GM23248 (cell line): ENCODE measurements at regions not wholly inside any gene's neighbourhood (a gene's known extent, or its start where the extent isn't known, plus 50 kb on each side); places are given as distances from the start of the nearest gene placed in this dataset.

Source experiments
- DNase-seq: peaks from one replicate; pipeline ENCODE4 v3.0.0-alpha.2; 2015
- H2AFZ ChIP-seq: fragments of 200-600 bp; sonication (generic); 2 replicates; pipeline ENCODE4 v1.6.1; 2016; ENCODE audit warnings: antibody characterized with exemption
- H3F3A ChIP-seq: fragments of 200-600 bp; sonication (generic); 2 replicates; pipeline ENCODE4 v1.6.1; 2016; ENCODE audit warnings: mild to moderate bottlenecking, antibody characterized with exemption, mixed run types; ENCODE audit not compliant: insufficient read depth
- H3K27ac ChIP-seq: fragments of 200-600 bp; sonication (generic); 2 replicates; pipeline ENCODE4 v1.5.1; 2016; ENCODE audit warnings: mild to moderate bottlenecking
- H3K27me3 ChIP-seq: fragments of 200-600 bp; sonication (generic); replicated peaks from 2 replicates; pipeline ENCODE4 v1.6.1; 2016; ENCODE audit warnings: mild to moderate bottlenecking; ENCODE audit not compliant: insufficient read depth
- H3K36me3 ChIP-seq: fragments of 200-600 bp; sonication (generic); 2 replicates; pipeline ENCODE4 v1.6.1; 2016; ENCODE audit warnings: low read depth, mild to moderate bottlenecking
- H3K4me1 ChIP-seq: fragments of 200-600 bp; sonication (generic); 2 replicates; pipeline ENCODE4 v1.6.1; 2016; ENCODE audit warnings: mild to moderate bottlenecking; ENCODE audit not compliant: insufficient read depth
- H3K4me2 ChIP-seq: fragments of 200-600 bp; sonication (generic); one replicate; pipeline ENCODE4 v1.6.1; 2016; ENCODE audit warnings: mild to moderate bottlenecking; ENCODE audit not compliant: unreplicated experiment
- H3K4me3 ChIP-seq: fragments of 200-600 bp; sonication (generic); 2 replicates; pipeline ENCODE4 v1.5.1; 2016; ENCODE audit warnings: mild to moderate bottlenecking
- H3K79me2 ChIP-seq: fragments of 200-600 bp; sonication (generic); 2 replicates; pipeline ENCODE4 v1.6.1; 2016; ENCODE audit warnings: mild to moderate bottlenecking; ENCODE audit not compliant: insufficient read depth
- H3K9ac ChIP-seq: fragments of 200-600 bp; sonication (generic); 2 replicates; pipeline ENCODE4 v1.6.1; 2016; ENCODE audit warnings: mild to moderate bottlenecking
- H3K9me2 ChIP-seq: fragments of 200-600 bp; sonication (generic); 2 replicates; pipeline ENCODE4 v1.6.1; 2016; ENCODE audit warnings: mixed run types, mild to moderate bottlenecking, moderate library complexity; ENCODE audit not compliant: insufficient read depth
- H3K9me3 ChIP-seq: fragments of 200-600 bp; sonication (generic); one replicate; pipeline ENCODE4 v1.6.1; 2017; ENCODE audit warnings: low read depth
- H4K20me1 ChIP-seq: fragments of 200-600 bp; sonication (generic); 2 replicates; pipeline ENCODE4 v1.6.0; 2016; ENCODE audit not compliant: insufficient read depth
- EZH2 ChIP-seq: fragments of 200-600 bp; sonication (generic); IDR thresholded peaks from 2 replicates; pipeline ENCODE4 v1.6.1; 2018; ENCODE audit warnings: antibody characterized with exemption, mild to moderate bottlenecking; ENCODE audit not compliant: insufficient read depth, poor library complexity, severe bottlenecking
- EZH2phosphoT487 ChIP-seq: fragments of 200-600 bp; sonication (generic); IDR thresholded peaks from 2 replicates; pipeline ENCODE4 v1.6.1; 2018; ENCODE audit warnings: antibody characterized with exemption, moderate library complexity, mild to moderate bottlenecking, low read depth; ENCODE audit not compliant: insufficient read depth
- WGBS, 2 experiments: methylation state at CpG; one replicate each; pipeline ENCODE4 v1.1.6; 2015 to 2017; ENCODE audit warnings: low lambda C conversion rate in 2 of 2, low coverage in 1 of 2; ENCODE audit errors: missing lambda C conversion rate in 2 of 2; 5-methylcytosine and 5-hydroxymethylcytosine counted together
- in situ Hi-C: fragments of 300-500 bp; cut with MboI; formaldehyde crosslinking; loops from 2 replicates; pipeline ENCODE4 v1.15.0; 2020

- in situ Hi-C loops = no loop called here
- H2AFZ ChIP-seq = no peak overlapping the region
- H3K4me1 ChIP-seq = no peaks in the 10 kb centered on the region
- H4K20me1 ChIP-seq = no peaks in the 10 kb centered on the region
- no peaks in the 10 kb centered on the region for H3K27me3 ChIP-seq
- H3F3A ChIP-seq = no peaks in the 10 kb centered on the region
- no peaks in the 10 kb centered on the region for H3K9me2 ChIP-seq
- no peak overlapping the region for H3K4me2 ChIP-seq
- H3K79me2 ChIP-seq = no peaks in the 10 kb centered on the region
- no peak overlapping the region for H3K9ac ChIP-seq
- no peaks in the 10 kb centered on the region for H3K9me3 ChIP-seq
- no peak overlapping the region for H3K27ac ChIP-seq
- no peaks in the 10 kb centered on the region for H3K36me3 ChIP-seq
- 39 to 50% methylated on average over 5 of the region's 5 CpGs for WGBS, 2 experiments
- no peak for TF ChIP-seq EZH2
- no peak for TF ChIP-seq EZH2phosphoT487
- no peak overlapping the region for H3K4me3 ChIP-seq
- no peak for DNase-seq
These were observed 496.2 kb downstream of the INSC start for GRCh38 chr11:15610881-15611280.

- H3K4me2 ChIP-seq = no peak overlapping the region
- no peak for DNase-seq
These were observed 498.5 kb downstream of the INSC start for GRCh38 chr11:15613251-15613650.

GRCh38 chr11:15613789-15614188, 499.1 kb downstream of the INSC start:
- Histone ChIP-seq H3K27me3 (no peaks in the 10 kb centered on the region), H3K4me2 (no peak overlapping the region), H3K27ac (no peak overlapping the region), H3K9ac (no peak overlapping the region), H2AFZ (no peak overlapping the region), H3K4me3 (no peak overlapping the region), H4K20me1 (no peaks in the 10 kb centered on the region), H3K36me3 (no peaks in the 10 kb centered on the region), H3K9me3 (no peaks in the 10 kb centered on the region), H3K4me1 (no peaks in the 10 kb centered on the region), H3F3A (no peaks in the 10 kb centered on the region), H3K79me2 (no peaks in the 10 kb centered on the region), H3K9me2 (no peaks in the 10 kb centered on the region)
- WGBS, 2 experiments = 16 to 24% methylated on average over 1 of the region's 1 CpG
- TF ChIP-seq EZH2phosphoT487 = no peak
- no peak for TF ChIP-seq EZH2
- no peak for DNase-seq
- in situ Hi-C loops = no loop called here

More at GRCh38 chr11:15613251-15613650, 498.5 kb downstream of the INSC start:
- in situ Hi-C loops = no loop called here
- no peaks in the 10 kb centered on the region for H3K9me2 ChIP-seq
- no peaks in the 10 kb centered on the region for H4K20me1 ChIP-seq
- no peaks in the 10 kb centered on the region for H3K4me1 ChIP-seq
- no peak overlapping the region for H2AFZ ChIP-seq
- no peaks in the 10 kb centered on the region for H3K9me3 ChIP-seq
- H3K27me3 ChIP-seq = no peaks in the 10 kb centered on the region
- H3K27ac ChIP-seq = no peak overlapping the region
- TF ChIP-seq EZH2 (no peak), EZH2phosphoT487 (no peak)
- H3K79me2 ChIP-seq = no peaks in the 10 kb centered on the region
- H3K36me3 ChIP-seq = no peaks in the 10 kb centered on the region
- H3K4me3 ChIP-seq = no peak overlapping the region
- no peak overlapping the region for H3K9ac ChIP-seq
- no peaks in the 10 kb centered on the region for H3F3A ChIP-seq
- 10 to 11% methylated on average over 1 of the region's 1 CpG for WGBS, 2 experiments

- H3K27me3 ChIP-seq = no peaks in the 10 kb centered on the region
- WGBS, 2 experiments = 0 to 5% methylated on average over 2 of the region's 2 CpGs
These were observed 500.8 kb downstream of the INSC start for GRCh38 chr11:15615398-15616096.

More at GRCh38 chr11:15615398-15616096, 500.8 kb downstream of the INSC start:
- Histone ChIP-seq H3K9ac (no peak overlapping the region), H3K4me3 (no peak overlapping the region), H3K36me3 (no peaks in the 10 kb centered on the region), H3K4me1 (no peaks in the 10 kb centered on the region), H3K4me2 (no peak overlapping the region), H3K9me2 (no peaks in the 10 kb centered on the region), H4K20me1 (no peaks in the 10 kb centered on the region), H3F3A (no peaks in the 10 kb centered on the region), H3K27ac (no peak overlapping the region), H2AFZ (no peak overlapping the region), H3K9me3 (no peaks in the 10 kb centered on the region), H3K79me2 (no peaks in the 10 kb centered on the region)
- DNase-seq = no peak
- no peak for TF ChIP-seq EZH2phosphoT487
- no peak for TF ChIP-seq EZH2
- in situ Hi-C loops = no loop called here
